ENCODE measurements at regions not wholly inside any gene's neighbourhood (a gene's known extent, or its start where the extent isn't known, plus 50 kb on each side); places are given as distances from the start of the nearest gene placed in this dataset.
"Not testable (repeated sequence)": the region's sequence is repeated elsewhere in the genome, so short reads cannot be mapped to it uniquely, and the experiment has no call there.

DNA sequence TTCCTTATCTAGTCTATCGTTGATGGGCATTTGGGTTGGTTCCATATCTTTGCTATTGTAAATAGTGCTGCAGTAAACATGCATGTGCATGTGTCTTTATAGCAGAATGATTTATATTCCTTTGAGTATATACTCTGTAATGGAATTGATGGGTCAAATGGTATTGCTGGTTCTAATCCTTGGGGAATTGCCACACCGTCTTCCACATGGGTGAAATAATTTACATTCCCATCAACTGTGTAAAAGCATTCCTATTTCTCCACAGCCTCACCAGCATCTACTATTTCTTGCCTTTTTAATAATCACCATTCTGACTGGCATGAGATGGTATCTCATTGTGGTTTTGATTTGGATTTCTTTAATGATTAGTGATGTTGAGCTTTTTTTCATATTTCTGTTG is 430.5 kb upstream of the TMPRSS15 start:
- not testable (repeated sequence) for DNase-seq

DNA sequence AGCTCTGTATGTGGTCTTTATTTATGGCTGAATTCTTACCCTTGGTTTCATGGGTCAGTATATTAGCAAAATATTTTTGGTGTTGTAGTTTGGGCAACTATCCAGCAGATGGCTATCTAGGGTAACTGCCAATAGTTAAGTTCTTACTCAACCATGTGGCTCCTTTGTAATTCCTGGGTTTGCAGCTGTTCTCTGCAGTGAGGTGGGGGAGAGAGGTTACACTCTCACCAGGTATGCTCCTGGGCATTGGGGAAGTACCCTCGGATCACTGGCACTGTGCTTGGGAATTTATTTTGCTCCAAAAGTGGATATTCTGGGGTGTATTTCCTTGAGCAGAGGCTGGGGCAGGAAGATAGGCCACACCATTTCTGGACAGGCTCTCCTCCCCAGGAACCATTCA is 436.7 kb upstream of the TMPRSS15 start:
- no peak for DNase-seq

DNA sequence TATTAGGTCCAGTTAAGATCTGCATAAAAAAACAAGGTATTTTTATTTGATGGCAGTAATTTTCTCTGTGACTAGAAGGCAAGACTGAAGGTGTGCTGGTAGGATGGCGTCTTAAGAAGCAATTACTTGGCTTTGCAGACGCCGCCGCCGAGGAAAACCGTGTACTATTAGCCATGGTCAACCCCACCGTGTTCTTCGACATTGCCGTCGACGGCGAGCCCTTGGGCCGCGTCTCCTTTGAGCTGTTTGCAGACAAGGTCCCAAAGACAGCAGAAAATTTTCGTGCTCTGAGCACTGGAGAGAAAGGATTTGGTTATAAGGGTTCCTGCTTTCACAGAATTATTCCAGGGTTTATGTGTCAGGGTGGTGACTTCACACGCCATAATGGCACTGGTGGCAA is 454.0 kb upstream of the TMPRSS15 start:
- DNase-seq, result not testable (repeated sequence)

DNA sequence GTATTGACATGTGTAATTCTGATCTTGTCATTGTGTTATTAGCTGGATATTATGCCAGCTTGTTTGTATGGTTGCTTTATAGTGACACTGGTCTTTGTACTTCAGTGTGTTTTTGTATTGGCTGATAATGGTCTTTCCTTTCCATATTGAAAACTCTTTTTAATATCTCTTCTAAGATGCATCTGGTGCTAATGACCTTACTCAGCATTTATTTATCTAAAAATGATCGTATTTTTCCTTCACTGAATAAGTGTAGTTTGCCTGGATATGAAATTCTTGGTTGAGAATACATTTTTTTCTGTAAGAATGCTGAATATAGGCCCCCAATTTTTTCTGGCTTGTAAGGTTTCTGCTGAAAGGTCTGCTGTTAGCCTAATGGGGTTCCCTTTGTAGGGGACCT is 465.5 kb upstream of the TMPRSS15 start:
- DNase-seq, result no peak

DNA sequence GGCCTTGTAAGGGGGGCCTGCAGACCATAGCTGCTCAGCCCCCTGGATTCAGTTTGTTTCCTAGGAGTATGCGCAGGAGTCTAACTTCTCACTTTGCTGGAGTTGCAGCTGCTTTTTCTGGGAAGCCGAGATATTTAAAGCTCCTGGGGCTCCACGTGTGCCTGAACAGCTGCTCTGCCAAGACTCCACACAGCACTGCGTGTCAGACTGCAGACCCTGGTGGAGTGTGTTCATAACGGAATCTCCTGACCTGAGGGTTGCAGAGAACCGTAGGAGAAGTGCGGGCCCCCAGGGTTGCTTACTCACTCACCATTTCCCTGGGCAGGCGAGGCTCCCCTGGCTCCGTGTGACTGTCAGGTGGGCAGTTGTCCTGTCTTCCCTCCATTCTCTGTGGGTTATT is 474.3 kb upstream of the TMPRSS15 start:
- DNase-seq, result no peak

DNA sequence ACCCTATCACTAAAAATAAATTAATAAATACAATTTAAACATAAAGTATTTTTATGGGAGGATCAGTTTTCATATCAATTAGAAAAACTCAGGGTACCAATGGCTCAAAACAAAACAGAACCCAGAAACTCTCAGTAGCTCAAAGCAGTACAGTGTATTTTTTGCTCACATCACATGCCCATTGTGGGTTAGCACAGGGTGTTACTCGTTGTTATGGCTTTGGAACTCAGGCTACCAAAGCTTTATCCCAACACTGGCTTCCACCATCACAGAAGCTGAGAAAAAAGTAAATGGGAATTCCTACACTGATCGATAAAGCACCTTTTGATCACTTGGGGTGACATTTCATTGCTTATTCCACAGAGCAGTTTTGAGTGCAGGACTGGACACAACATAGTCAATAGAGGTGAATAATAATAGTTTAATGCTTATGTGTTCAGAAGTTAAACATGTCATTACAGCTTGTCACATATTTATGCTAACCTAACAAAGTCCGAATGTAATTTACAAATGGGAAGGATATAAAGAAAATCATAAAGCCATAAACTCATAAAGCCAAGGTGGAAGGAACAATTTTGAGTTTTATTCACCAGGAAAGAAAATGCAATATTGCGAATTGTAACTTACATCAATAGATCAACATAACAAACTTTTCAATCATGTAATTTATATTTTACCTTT is 484.5 kb upstream of the TMPRSS15 start:
- no peak for DNase-seq

DNA sequence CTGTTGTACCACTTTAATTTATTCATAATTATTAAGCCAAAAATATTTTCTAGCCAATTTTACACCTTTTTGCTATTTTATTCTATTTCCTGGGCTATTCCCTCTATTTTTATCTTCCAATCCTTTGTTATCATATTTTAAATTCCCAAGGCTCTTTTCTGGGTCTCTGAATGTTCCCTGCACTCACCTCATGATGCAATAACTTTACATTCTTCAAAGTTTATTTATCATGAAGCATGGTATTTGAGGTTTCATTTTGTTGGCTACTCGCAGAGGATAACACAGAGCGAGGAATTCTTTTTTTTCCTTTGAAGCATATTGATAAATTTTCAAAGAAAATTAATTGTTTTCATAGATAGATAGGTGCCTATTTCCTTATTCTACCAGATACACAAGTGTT is 489.8 kb upstream of the TMPRSS15 start:
- DNase-seq, result no peak

DNA sequence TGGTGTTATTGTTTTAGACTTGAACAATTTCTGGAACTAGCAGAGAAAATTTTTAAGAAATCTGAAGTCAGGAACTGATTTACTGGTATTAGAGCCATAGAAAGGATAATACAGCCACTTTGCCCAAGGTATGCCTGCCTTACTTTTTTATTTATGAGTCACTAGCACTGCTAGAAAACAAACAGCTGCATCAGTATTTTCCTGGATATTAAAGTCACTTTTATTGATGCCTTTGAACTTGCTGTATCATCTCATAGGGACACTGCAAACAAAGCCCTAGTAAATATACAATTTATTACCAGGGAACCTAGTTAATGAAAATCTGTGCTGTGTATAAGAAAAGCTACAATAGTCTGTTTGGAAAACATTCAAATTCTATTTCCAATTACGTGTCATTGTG is 490.8 kb upstream of the TMPRSS15 start:
- DNase-seq, result no peak

GRCh38 chr21:18899261-18899660 is 495.7 kb upstream of the TMPRSS15 start:
- no peak for DNase-seq

GRCh38 chr21:18902660-18903059 is 499.1 kb upstream of the TMPRSS15 start:
- DNase-seq, result no peak

- DNase-seq, result no peak
Observed at GRCh38 chr21:18907076-18907475, 503.5 kb upstream of the TMPRSS15 start.

DNA sequence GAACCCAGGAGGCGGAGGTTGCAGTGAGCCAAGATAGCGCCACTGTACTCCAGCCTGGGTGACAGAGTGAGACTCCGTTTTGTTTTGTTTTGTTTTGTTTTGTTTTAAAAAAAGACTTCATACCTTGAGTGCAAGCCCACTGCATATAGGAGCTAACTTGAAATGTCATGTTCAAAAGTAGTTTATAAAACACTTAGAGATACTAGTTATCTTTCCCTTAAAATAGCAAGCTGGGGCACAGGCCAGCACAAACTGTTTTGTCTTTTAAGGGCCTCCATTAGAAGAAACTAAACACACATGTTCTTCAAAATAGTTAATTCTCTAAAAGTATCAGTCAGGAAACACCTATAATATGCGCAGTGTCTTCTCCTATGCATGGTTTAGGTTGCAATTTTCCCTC is 505.1 kb upstream of the TMPRSS15 start:
- DNase-seq, result no peak

GRCh38 chr21:18913914-18914313 is 510.3 kb upstream of the TMPRSS15 start:
- no peak for DNase-seq

DNA sequence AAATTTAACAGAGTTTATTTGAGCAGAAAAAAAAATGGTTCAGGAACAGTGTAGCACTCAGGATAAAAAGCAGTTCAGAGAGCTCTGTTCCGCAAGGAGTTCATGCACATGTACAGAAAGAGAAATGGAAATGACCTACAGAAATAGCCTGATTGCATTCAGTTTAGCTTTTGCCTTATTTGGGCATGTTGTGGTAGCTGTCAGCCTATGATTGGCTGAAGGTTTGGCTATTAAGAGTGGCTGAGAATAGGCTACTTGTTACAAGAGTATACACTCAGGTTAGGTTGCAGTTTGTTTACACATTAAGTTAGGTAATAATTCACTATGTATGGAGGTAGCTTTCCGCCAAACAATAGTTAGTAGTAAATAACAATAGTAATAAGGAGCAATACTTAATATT is 511.0 kb upstream of the TMPRSS15 start:
- no peak for DNase-seq

- DNase-seq, result no peak
Observed at GRCh38 chr21:18917622-18918021, 514.0 kb upstream of the TMPRSS15 start.

DNA sequence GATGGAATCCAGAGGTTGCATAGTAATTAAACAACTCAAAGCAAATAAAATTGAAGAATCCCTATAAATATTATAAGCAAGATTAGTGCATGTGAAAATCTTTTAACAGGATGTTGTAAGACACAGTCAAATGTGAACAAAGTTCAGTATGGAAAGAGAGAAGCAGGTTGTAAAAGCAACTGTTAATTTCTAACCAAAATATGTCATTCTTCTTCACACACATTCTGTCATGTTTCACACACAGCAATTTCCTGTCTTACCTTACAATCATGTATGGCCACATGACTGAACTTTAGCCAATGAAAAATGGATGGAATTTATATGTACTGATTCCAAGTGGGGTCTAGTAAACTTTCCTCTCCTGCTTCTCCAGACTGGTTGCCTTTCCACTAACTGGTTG is 527.7 kb upstream of the TMPRSS15 start:
- no peak for DNase-seq

DNA sequence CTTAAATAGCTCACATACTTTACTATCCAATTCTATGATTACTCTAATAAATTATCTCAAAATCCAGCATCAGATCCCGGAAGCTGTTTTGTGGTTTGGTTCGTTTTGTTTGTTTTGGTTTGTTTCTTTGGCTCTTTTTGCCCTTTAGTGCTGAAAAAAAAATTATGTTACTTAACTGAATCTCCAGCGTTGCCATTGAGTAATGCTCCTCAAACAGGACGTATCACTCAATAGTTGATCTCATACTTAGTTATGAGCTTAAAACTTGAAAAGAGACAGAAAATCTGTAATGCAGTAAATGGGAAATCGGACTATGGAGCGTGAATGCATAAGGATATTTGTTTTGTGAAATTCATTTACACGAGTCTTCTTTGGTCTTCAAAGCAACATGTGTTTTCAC is 533.8 kb upstream of the TMPRSS15 start:
- no peak for DNase-seq

- no peak for DNase-seq
Observed at GRCh38 chr21:18940791-18941190, 537.2 kb upstream of the TMPRSS15 start.

DNA sequence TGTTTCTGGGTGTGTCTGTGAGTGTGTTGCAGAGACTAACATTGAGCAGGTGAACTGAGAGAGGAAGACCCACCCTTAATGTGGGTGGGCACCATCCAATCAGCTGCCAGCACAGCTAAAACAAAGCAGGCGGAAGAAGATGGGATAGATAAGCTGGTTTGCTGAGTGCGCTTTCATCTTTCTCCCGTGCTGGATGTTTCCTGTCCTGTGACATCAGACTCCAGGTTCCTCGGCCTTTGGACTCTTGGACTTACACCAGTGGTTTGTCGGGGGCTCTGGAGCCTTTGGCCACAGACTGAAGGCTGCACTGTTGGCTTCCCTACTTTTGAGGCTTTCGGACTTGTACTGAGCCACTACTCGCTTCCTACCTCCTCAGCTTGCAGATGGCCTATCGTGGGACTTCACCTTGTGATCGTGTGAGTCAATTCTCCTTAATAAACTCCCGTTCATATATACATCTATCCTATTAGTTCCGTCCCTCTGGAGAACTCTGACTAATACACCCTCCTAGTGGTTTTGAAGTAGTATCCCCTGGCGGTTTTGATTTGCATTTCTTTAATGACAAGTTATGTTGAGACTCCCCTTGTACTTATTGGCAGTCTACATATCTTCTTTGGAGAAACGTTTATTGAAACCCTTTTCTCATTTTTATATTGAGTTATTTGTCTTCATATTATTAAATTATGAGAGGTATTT is 546.6 kb upstream of the TMPRSS15 start:
- DNase-seq, result no peak

GRCh38 chr21:18951271-18952038 is 547.9 kb upstream of the TMPRSS15 start:
- DNase-seq, result no peak

DNA sequence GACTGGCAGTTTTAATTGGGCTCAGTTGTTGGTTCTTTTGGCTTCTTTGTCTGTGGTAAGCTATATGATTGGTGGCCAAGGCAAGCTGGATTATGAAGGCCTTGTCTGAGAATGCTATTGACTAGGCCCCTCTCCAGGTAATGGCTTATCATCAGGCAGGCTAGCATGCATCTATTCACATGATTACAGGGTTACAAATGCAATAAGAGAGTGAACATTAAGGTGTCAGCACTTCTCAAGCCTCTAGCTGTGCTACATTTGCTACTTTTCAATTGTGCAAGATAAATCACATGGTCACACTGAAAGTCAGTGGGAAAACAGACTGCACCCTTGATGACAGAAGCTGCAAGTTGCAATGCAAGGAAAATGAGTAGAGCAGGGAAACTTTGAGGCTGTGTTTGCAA is 550.9 kb upstream of the TMPRSS15 start:
- no peak for DNase-seq

GRCh38 chr21:18959817-18960216 is 556.2 kb upstream of the TMPRSS15 start:
- DNase-seq, result no peak

GRCh38 chr21:18960306-18960705 is 556.7 kb upstream of the TMPRSS15 start:
- DNase-seq, result no peak

GRCh38 chr21:18970416-18970815 is 566.8 kb upstream of the TMPRSS15 start:
- no peak for DNase-seq

Measured in activated CD4-positive, CD25-positive, alpha-beta regulatory T cell treated with anti-CD3 and anti-CD28 coated beads, Interleukin-2, amount 50 U/mL, for 72 hours (primary cell).